ENCODE measurements at regions not wholly inside any gene's neighbourhood (a gene's known extent, or its start where the extent isn't known, plus 50 kb on each side); places are given as distances from the start of the nearest gene placed in this dataset.

GRCh38 chr5:20469792-20470191 is 481.8 kb upstream of the CDH18 start:
- Histone ChIP-seq H3K27me3 (no peaks in the 10 kb centered on the region), H3K9me3 (no peaks in the 10 kb centered on the region), H3K4me3 (no peak overlapping the region), H3K4me1 (no peaks in the 10 kb centered on the region), H3K36me3 (no peaks in the 10 kb centered on the region), H3K27ac (no peak overlapping the region)
- DNase-seq (no peak), ATAC-seq (no peak)
- TF ChIP-seq CTCF (IDR thresholded peaks at IDR 0.05) = no peak
- intact Hi-C loops (cut with DNase I) = no loop called here
- WGBS, 2 donors = 41 to 52% methylated on average over 2 of the region's 2 CpGs

GRCh38 chr5:20469390-20469789 is 481.4 kb upstream of the CDH18 start:
- no peak for DNase-seq
- TF ChIP-seq CTCF (IDR thresholded peaks at IDR 0.05) = no peak
- 73 to 77% methylated on average over 3 of the region's 3 CpGs for WGBS, 2 donors
- Histone ChIP-seq H3K27ac (no peak overlapping the region), H3K27me3 (no peaks in the 10 kb centered on the region), H3K36me3 (no peaks in the 10 kb centered on the region), H3K9me3 (no peaks in the 10 kb centered on the region), H3K4me3 (no peak overlapping the region), H3K4me1 (no peaks in the 10 kb centered on the region)
- intact Hi-C loops (cut with DNase I) = no loop called here
- ATAC-seq = no peak

GRCh38 chr5:20466512-20466911 is 478.5 kb upstream of the CDH18 start:
- DNase-seq (no peak), ATAC-seq (no peak)
- no peak overlapping the region for H3K4me3 ChIP-seq
- intact Hi-C loops (cut with DNase I) = no loop called here
- H3K9me3 ChIP-seq = peaks cover 0 to 8% (median 0%) of the 10 kb centered on the region in 11 donors
- no peaks in the 10 kb centered on the region for H3K4me1 ChIP-seq
- 35 to 92% methylated on average over 1 of the region's 1 CpG for WGBS, 2 donors
- no peaks in the 10 kb centered on the region for H3K27me3 ChIP-seq
- TF ChIP-seq CTCF (IDR thresholded peaks at IDR 0.05) = no peak
- H3K36me3 ChIP-seq = no peaks in the 10 kb centered on the region
- no peak overlapping the region for H3K27ac ChIP-seq

GRCh38 chr5:20463206-20463605 is 475.2 kb upstream of the CDH18 start:
- WGBS, 2 donors = 52 to 59% methylated on average over 4 of the region's 4 CpGs

More at GRCh38 chr5:20463206-20463605, 475.2 kb upstream of the CDH18 start:
- Histone ChIP-seq H3K27ac (no peak overlapping the region), H3K36me3 (no peaks in the 10 kb centered on the region), H3K9me3 (peaks cover 0 to 11% (median 0%) of the 10 kb centered on the region in 11 donors), H3K4me3 (no peak overlapping the region), H3K4me1 (no peaks in the 10 kb centered on the region), H3K27me3 (no peaks in the 10 kb centered on the region)
- no peak for DNase-seq
- TF ChIP-seq CTCF (IDR thresholded peaks at IDR 0.05) = no peak
- no peak for ATAC-seq
- intact Hi-C loops (cut with DNase I) = no loop called here
